WERI-Rb-1 (cell line): ENCODE measurements at regions not wholly inside any gene's neighbourhood (a gene's known extent, or its start where the extent isn't known, plus 50 kb on each side); places are given as distances from the start of the nearest gene placed in this dataset.

ENCODE experiments used
- DNase-seq: peaks from one replicate; pipeline ENCODE4 v3.0.0-alpha.2; 2020
- H3K27ac ChIP-seq: fragments of 250-450 bp; sonication (Bioruptor Pico); 2 replicates; pipeline ENCODE4 v1.5.1; 2020; ENCODE audit warnings: mild to moderate bottlenecking, moderate library complexity
- H3K27me3 ChIP-seq: fragments of 250-450 bp; sonication (Bioruptor Pico); 2 replicates; pipeline ENCODE4 v1.5.1; 2021; ENCODE audit warnings: mild to moderate bottlenecking, low read depth, moderate library complexity; ENCODE audit not compliant: insufficient read depth, severe bottlenecking
- H3K36me3 ChIP-seq: fragments of 250-450 bp; sonication (Bioruptor Pico); 2 replicates; pipeline ENCODE4 v1.5.1; 2020; ENCODE audit warnings: mild to moderate bottlenecking, moderate library complexity
- H3K4me3 ChIP-seq: 2 replicates; pipeline ENCODE4 v1.5.1; 2011; ENCODE audit warnings: low read depth, mild to moderate bottlenecking, control low read depth, low read length
- H3K9me3 ChIP-seq: fragments of 250-450 bp; sonication (Bioruptor Pico); 2 replicates; pipeline ENCODE4 v1.5.1; 2021; ENCODE audit warnings: mild to moderate bottlenecking, moderate library complexity; ENCODE audit not compliant: severe bottlenecking
- CTCF ChIP-seq: IDR thresholded peaks from 2 replicates; pipeline ENCODE4 v1.5.1; 2011; ENCODE audit warnings: low read depth, mild to moderate bottlenecking, control low read depth, inconsistent platforms, low read length

GRCh38 chr12:78636231-78636855, 228.2 kb upstream of the SYT1 start:
- TF ChIP-seq CTCF, result no peak
- no peaks in the 10 kb centered on the region for H3K9me3 ChIP-seq
- no peak overlapping the region for H3K4me3 ChIP-seq
- no peak overlapping the region for H3K27ac ChIP-seq
- no peaks in the 10 kb centered on the region for H3K27me3 ChIP-seq
- no peaks in the 10 kb centered on the region for H3K36me3 ChIP-seq
- no peak for DNase-seq

- H3K9me3 ChIP-seq, result no peaks in the 10 kb centered on the region
- H3K27ac ChIP-seq, result no peak overlapping the region
- 0 out of 2 replicates have a peak, but pooled peaks have one; percentile 2 for TF ChIP-seq CTCF
- DNase-seq, result no peak
- H3K4me3 ChIP-seq, result no peak overlapping the region
- H3K27me3 ChIP-seq, result no peaks in the 10 kb centered on the region
- H3K36me3 ChIP-seq, result no peaks in the 10 kb centered on the region
Observed at GRCh38 chr12:78641837-78642423, 222.6 kb upstream of the SYT1 start.

GRCh38 chr12:78645956-78646355, 218.6 kb upstream of the SYT1 start:
- Histone ChIP-seq H3K27ac (no peak overlapping the region), H3K27me3 (no peaks in the 10 kb centered on the region), H3K9me3 (no peaks in the 10 kb centered on the region), H3K4me3 (no peak overlapping the region), H3K36me3 (no peaks in the 10 kb centered on the region)
- TF ChIP-seq CTCF, result no peak
- DNase-seq, result no peak

GRCh38 chr12:78651755-78652154, 212.8 kb upstream of the SYT1 start:
- H3K27ac ChIP-seq, result no peak overlapping the region
- no peak overlapping the region for H3K4me3 ChIP-seq
- H3K36me3 ChIP-seq, result no peaks in the 10 kb centered on the region
- no peak for TF ChIP-seq CTCF
- DNase-seq, result no peak
- H3K27me3 ChIP-seq, result no peaks in the 10 kb centered on the region
- no peaks in the 10 kb centered on the region for H3K9me3 ChIP-seq

- no peak for TF ChIP-seq CTCF
- no peak for DNase-seq
- H3K9me3 ChIP-seq, result no peaks in the 10 kb centered on the region
- H3K27ac ChIP-seq, result no peak overlapping the region
- no peaks in the 10 kb centered on the region for H3K27me3 ChIP-seq
- H3K4me3 ChIP-seq, result no peak overlapping the region
- H3K36me3 ChIP-seq, result no peaks in the 10 kb centered on the region
Observed at GRCh38 chr12:78666584-78666983, 198.0 kb upstream of the SYT1 start.

- no peaks in the 10 kb centered on the region for H3K9me3 ChIP-seq
- no peak overlapping the region for H3K4me3 ChIP-seq
- TF ChIP-seq CTCF, result no peak
- H3K36me3 ChIP-seq, result no peaks in the 10 kb centered on the region
- H3K27ac ChIP-seq, result no peak overlapping the region
- H3K27me3 ChIP-seq, result no peaks in the 10 kb centered on the region
- DNase-seq, result no peak
Observed at GRCh38 chr12:78671295-78671694, 193.3 kb upstream of the SYT1 start.
